Testis (tissue), 2 donors: ENCODE measurements at regions not wholly inside any gene's neighbourhood (a gene's known extent, or its start where the extent isn't known, plus 50 kb on each side); places are given as distances from the start of the nearest gene placed in this dataset.

Source experiments
- DNase-seq: peaks from one replicate; pipeline ENCODE4 v3.0.0-alpha.2; 2019
- H3K27ac ChIP-seq, 2 donors: fragments of 200-600 bp; sonication (generic); one replicate each; pipeline ENCODE4 v1.5.1; 2019
- H3K27me3 ChIP-seq: fragments of 200-600 bp; sonication (generic); one replicate; pipeline ENCODE4 v1.5.1; 2019
- H3K36me3 ChIP-seq: fragments of 200-600 bp; sonication (generic); one replicate; pipeline ENCODE4 v1.5.1; 2017; ENCODE audit warnings: low read depth; ENCODE audit errors: missing control alignments
- H3K4me1 ChIP-seq: fragments of 200-600 bp; sonication (generic); one replicate; pipeline ENCODE4 v1.5.1; 2019
- H3K4me3 ChIP-seq, 2 donors: fragments of 200-600 bp; sonication (generic); one replicate each; pipeline ENCODE4 v1.5.1; 2017 to 2019
- H3K9me3 ChIP-seq: fragments of 200-600 bp; sonication (generic); one replicate; pipeline ENCODE4 v1.5.1; 2017
- POLR2A ChIP-seq: fragments of 450-650 bp; IDR thresholded peaks from one replicate; pipeline ENCODE4 v1.6.1; 2017; ENCODE audit warnings: antibody characterized with exemption, mild to moderate bottlenecking, moderate library complexity
- WGBS, 2 donors: methylation state at CpG; one replicate each; pipeline ENCODE4 v1.1.5; 2018; 5-methylcytosine and 5-hydroxymethylcytosine counted together
- intact Hi-C: fragments of 100-400 bp; cut with DNase I; formaldehyde crosslinking; loops from one replicate; pipeline ENCODE4 v1.15.1; 2023; ENCODE audit warnings: low total_unique reads
- TF ChIP-seq, protein P1 (sequence below), 3 experiments: fragments of 450-650 bp in 2 of 3; fragments of 200-600 bp in 1 of 3; sonication (generic) in 1 of 3; IDR thresholded peaks; one replicate each; pipeline ENCODE4 v1.5.1; 2016 to 2019; ENCODE audit warnings: antibody characterized with exemption in 3 of 3, mild to moderate bottlenecking in 2 of 3, moderate library complexity in 1 of 3

DNA sequence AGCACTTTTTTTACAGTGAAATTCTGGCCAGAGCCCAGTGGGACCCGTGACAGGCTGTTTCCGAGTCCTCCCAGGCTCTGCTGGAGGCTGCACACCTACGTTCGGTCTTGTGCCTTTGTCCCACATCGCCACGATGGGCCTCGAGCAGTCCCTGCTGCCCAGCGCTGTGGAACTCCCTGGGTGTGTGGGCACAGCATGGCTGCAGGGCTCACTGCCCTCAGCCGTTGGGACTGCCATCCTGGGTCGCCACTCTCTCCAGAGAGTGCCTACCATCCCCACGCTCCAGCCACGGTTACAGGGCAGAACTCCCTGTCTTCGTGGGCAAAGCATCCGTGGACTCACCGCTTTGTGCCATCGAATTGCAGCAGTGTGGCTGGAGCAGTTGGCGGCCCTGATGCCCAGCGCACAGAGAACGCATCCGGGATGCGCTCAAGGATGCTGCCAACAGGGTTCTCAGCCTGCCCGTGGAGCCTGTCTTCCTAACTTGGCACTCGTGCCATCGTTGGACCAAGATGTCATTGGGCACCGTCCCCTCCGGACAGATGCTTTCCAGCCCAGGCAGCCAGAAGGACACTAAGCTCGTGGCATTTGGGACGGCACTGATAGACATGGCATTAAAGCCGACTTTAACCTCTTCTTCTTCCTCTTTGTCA lies 85.0 kb upstream of the ARHGEF7 start:
- Histone ChIP-seq H3K9me3 (no peaks in the 10 kb centered on the region), H3K4me3 (no peak overlapping the region), H3K27ac (no peak overlapping the region), H3K27me3 (no peaks in the 10 kb centered on the region), H3K4me1 (no peaks in the 10 kb centered on the region), H3K36me3 (no peaks in the 10 kb centered on the region)
- TF ChIP-seq, protein P1, sequence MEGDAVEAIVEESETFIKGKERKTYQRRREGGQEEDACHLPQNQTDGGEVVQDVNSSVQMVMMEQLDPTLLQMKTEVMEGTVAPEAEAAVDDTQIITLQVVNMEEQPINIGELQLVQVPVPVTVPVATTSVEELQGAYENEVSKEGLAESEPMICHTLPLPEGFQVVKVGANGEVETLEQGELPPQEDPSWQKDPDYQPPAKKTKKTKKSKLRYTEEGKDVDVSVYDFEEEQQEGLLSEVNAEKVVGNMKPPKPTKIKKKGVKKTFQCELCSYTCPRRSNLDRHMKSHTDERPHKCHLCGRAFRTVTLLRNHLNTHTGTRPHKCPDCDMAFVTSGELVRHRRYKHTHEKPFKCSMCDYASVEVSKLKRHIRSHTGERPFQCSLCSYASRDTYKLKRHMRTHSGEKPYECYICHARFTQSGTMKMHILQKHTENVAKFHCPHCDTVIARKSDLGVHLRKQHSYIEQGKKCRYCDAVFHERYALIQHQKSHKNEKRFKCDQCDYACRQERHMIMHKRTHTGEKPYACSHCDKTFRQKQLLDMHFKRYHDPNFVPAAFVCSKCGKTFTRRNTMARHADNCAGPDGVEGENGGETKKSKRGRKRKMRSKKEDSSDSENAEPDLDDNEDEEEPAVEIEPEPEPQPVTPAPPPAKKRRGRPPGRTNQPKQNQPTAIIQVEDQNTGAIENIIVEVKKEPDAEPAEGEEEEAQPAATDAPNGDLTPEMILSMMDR (IDR thresholded peaks at IDR 0.05): no peak
- TF ChIP-seq POLR2A: no peak
- DNase-seq: no peak
- intact Hi-C loops: no loop called here
- 79 to 82% methylated on average over 17 to 29 of the region's 29 CpGs for WGBS, 2 donors

DNA sequence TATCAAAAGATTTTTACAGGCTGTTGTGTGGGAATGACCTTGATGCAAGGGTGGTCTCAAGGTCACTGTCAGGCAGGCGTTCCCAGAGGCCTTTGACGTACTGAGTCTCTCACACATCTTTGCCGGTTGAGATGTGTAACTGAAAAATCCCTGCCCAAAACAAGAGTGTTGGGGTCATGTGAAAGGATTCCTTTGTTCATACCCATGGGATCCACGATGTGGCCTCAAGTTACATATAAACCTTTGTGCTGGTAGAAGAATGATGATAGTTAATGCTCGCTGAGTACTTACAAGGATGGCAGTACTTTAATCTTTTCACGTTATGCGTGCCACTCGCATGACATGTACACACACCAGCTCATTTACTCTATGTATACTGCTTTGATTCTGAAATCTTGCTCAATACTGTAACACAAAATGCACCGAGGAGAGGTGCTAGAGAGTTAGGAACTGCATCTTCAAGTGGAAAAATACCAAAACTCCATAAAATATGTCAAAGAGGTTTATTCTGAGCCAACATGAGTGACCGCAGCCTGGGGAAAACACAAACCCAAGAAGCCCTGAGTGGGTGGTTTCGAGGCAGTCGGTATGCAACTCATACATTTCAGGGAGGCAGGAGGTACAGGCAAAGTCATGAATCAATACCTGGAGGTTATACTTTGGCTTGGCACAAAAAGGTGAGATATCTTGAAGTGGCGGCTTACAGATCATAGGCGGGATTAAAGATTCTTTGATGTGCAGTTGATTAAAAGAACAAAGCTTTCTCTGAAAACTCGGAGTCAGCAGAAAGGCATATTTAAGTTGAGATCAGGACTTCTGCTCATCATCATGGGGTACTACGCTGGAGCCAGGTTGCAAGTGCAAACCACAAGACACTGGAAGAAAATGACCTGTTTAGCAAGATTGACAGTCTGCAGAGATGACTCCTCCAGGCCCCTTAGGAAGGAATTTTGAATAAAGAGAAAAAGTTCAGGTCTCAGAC lies 87.4 kb upstream of the ARHGEF7 start:
- intact Hi-C loops: no loop called here
- Histone ChIP-seq H3K9me3 (no peaks in the 10 kb centered on the region), H3K4me3 (no peak overlapping the region), H3K27me3 (no peaks in the 10 kb centered on the region), H3K36me3 (no peaks in the 10 kb centered on the region), H3K27ac (no peak overlapping the region), H3K4me1 (no peaks in the 10 kb centered on the region)
- WGBS, 2 donors: 59 to 70% methylated on average over 16 of the region's 16 CpGs
- DNase-seq: no peak
- TF ChIP-seq POLR2A: no peak
- TF ChIP-seq, protein P1 (IDR thresholded peaks at IDR 0.05): no peak

DNA sequence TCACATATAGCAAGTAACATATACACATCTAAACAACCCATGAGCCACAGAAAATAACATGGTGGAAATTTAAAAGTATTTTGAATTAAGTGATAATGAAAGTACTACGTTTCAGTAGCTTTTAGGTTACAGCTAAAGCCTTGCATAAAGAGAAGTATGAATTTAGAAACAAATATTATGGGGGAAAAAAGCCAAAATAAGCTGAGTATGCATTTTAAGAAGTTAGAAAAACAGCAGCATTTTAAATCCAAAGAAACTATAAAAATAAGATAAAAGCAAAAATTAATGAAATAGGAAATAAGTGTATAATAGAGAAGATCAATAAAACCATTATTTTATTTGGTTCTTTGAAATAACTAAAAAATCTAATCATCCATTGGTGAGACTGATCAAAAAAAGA lies 89.8 kb upstream of the ARHGEF7 start:
- no peak for TF ChIP-seq POLR2A
- TF ChIP-seq, protein P1 (IDR thresholded peaks at IDR 0.05): no peak
- no peak overlapping the region for H3K27ac ChIP-seq
- H3K36me3 ChIP-seq: no peaks in the 10 kb centered on the region
- intact Hi-C loops: no loop called here
- no peaks in the 10 kb centered on the region for H3K4me1 ChIP-seq
- no peaks in the 10 kb centered on the region for H3K27me3 ChIP-seq
- WGBS, 2 donors: 76 to 90% methylated on average over 1 of the region's 1 CpG
- DNase-seq: no peak
- H3K9me3 ChIP-seq: no peaks in the 10 kb centered on the region
- H3K4me3 ChIP-seq: no peak overlapping the region

DNA sequence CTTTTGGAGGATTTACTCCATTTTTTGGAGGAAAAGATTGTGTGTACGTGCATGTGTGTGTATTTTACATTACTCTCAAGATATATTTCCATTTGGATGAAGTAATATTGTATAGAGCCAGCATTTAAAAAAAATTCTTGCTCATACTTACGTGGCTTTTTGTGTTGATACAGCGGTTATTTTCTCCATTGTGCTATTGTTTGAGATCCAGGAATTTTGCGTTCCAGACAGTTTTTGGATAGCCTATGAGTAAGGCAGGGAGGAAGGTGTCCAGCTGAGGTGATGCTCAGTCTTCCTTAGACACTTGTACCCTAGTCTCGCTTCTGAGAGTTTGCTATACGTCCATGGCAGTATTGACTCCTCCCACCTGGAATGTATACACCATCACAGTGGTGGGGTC lies 92.2 kb upstream of the ARHGEF7 start:
- no peak for DNase-seq
- Histone ChIP-seq H3K27me3 (no peaks in the 10 kb centered on the region), H3K36me3 (no peaks in the 10 kb centered on the region), H3K9me3 (no peaks in the 10 kb centered on the region), H3K4me3 (no peak overlapping the region), H3K4me1 (no peaks in the 10 kb centered on the region), H3K27ac (no peak overlapping the region)
- WGBS, 2 donors: 88 to 91% methylated on average over 6 of the region's 6 CpGs
- no peak for TF ChIP-seq POLR2A
- TF ChIP-seq, protein P1 (IDR thresholded peaks at IDR 0.05): no peak
- intact Hi-C loops: no loop called here
